ENCODE measurements at regions not wholly inside any gene's neighbourhood (a gene's known extent, or its start where the extent isn't known, plus 50 kb on each side); places are given as distances from the start of the nearest gene placed in this dataset.

GRCh38 chr4:174438711-174439110 is 83.6 kb downstream of the HPGD start:
- TF ChIP-seq MXI1 (conservative IDR thresholded peaks at IDR 0.05; ENCODE audit: poor library complexity, severe bottlenecking) (no peak), REST (IDR thresholded peaks at IDR 0.05; ENCODE audit: borderline replicate concordance) (no peak), CTCF (IDR thresholded peaks at IDR 0.05; ENCODE audit: poor library complexity, severe bottlenecking) (no peak)
- no peaks in the 10 kb centered on the region for H3K36me3 ChIP-seq (ENCODE audit: insufficient read depth, low read length)

DNA sequence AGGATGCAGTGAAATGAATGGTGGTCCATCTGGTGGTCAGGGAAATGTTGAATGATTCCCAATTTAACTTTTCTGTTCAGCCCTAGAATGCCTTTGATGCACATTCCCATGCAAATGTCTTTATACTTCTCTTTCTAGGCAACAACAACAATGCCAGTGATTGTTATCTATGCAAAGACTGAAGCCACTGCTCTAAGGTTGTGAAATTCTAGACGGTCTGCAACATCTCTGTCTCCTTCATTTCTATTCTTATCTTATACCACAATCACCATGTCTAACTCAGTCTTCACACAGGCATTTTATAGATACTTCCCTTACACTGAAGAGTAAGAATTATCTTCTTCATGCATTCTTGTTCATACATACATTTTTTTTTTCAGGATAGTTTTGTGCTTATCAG is 84.5 kb downstream of the HPGD start:
- H3F3A ChIP-seq (ENCODE audit: insufficient read depth, low read length, poor library complexity, severe bottlenecking), result no peaks in the 10 kb centered on the region
- no peak overlapping the region for H3K27ac ChIP-seq (ENCODE audit: low read length)
- H3K36me3 ChIP-seq (ENCODE audit: insufficient read depth, low read length), result no peaks in the 10 kb centered on the region
- no peak overlapping the region for H3K9ac ChIP-seq (ENCODE audit: low read length)
- no peak overlapping the region for H2AFZ ChIP-seq (ENCODE audit: low read depth, low read length)
- H3K9me3 ChIP-seq (ENCODE audit: low read length), result no peaks in the 10 kb centered on the region
- no peak overlapping the region for H3K4me2 ChIP-seq (ENCODE audit: low read length)
- TF ChIP-seq SMC3 (conservative IDR thresholded peaks at IDR 0.05; ENCODE audit: poor library complexity) (no peak), POLR2AphosphoS5 (IDR thresholded peaks at IDR 0.05) (no peak)
- no peak overlapping the region for H3K4me3 ChIP-seq (ENCODE audit: low read length)
- H3K79me2 ChIP-seq (replicated peaks; ENCODE audit: insufficient read depth, low read length), result no peaks in the 10 kb centered on the region
- no peaks in the 10 kb centered on the region for H3K27me3 ChIP-seq (ENCODE audit: insufficient read depth, low read depth, low read length)
- H3K9me2 ChIP-seq (ENCODE audit: insufficient read depth, low read length), result no peaks in the 10 kb centered on the region
- H4K20me1 ChIP-seq (ENCODE audit: insufficient read depth), result no peaks in the 10 kb centered on the region

More at GRCh38 chr4:174438711-174439110, 83.6 kb downstream of the HPGD start:
- Histone ChIP-seq H4K20me1 (ENCODE audit: insufficient read depth) (no peaks in the 10 kb centered on the region), H3K9ac (ENCODE audit: low read length) (no peak overlapping the region), H3K9me3 (ENCODE audit: low read length) (no peaks in the 10 kb centered on the region), H3K79me2 (replicated peaks; ENCODE audit: insufficient read depth, low read length) (no peaks in the 10 kb centered on the region), H2AFZ (ENCODE audit: low read depth, low read length) (no peak overlapping the region), H3K9me2 (ENCODE audit: insufficient read depth, low read length) (no peaks in the 10 kb centered on the region), H3K27ac (ENCODE audit: low read length) (no peak overlapping the region), H3K27me3 (ENCODE audit: insufficient read depth, low read depth, low read length) (no peaks in the 10 kb centered on the region), H3K4me3 (ENCODE audit: low read length) (no peak overlapping the region), H3F3A (ENCODE audit: insufficient read depth, low read length, poor library complexity, severe bottlenecking) (no peaks in the 10 kb centered on the region), H3K4me2 (ENCODE audit: low read length) (no peak overlapping the region)

- H3F3A ChIP-seq (ENCODE audit: insufficient read depth, low read length, poor library complexity, severe bottlenecking), result no peaks in the 10 kb centered on the region
- no peak overlapping the region for H2AFZ ChIP-seq (ENCODE audit: low read depth, low read length)
- no peaks in the 10 kb centered on the region for H4K20me1 ChIP-seq (ENCODE audit: insufficient read depth)
- H3K9me3 ChIP-seq (ENCODE audit: low read length), result no peaks in the 10 kb centered on the region
- no peak overlapping the region for H3K9ac ChIP-seq (ENCODE audit: low read length)
- no peak overlapping the region for H3K4me3 ChIP-seq (ENCODE audit: low read length)
- TF ChIP-seq MXI1 (conservative IDR thresholded peaks at IDR 0.05; ENCODE audit: poor library complexity, severe bottlenecking), result no peak
- no peak for TF ChIP-seq TAF1 (IDR thresholded peaks at IDR 0.05; ENCODE audit: low read depth)
- TF ChIP-seq SMC3 (conservative IDR thresholded peaks at IDR 0.05; ENCODE audit: poor library complexity), result no peak
- no peak for TF ChIP-seq REST (IDR thresholded peaks at IDR 0.05; ENCODE audit: borderline replicate concordance)
- no peak for TF ChIP-seq POLR2AphosphoS5 (IDR thresholded peaks at IDR 0.05)
- TF ChIP-seq RAD21 (conservative IDR thresholded peaks at IDR 0.05), result no peak
- no peak for TF ChIP-seq EZH2 (IDR thresholded peaks at IDR 0.05; ENCODE audit: borderline replicate concordance, insufficient read depth, low read length, poor library complexity, severe bottlenecking)
- TF ChIP-seq CTCF (IDR thresholded peaks at IDR 0.05; ENCODE audit: poor library complexity, severe bottlenecking), result no peak
- no peaks in the 10 kb centered on the region for H3K27me3 ChIP-seq (ENCODE audit: insufficient read depth, low read depth, low read length)
- no peak overlapping the region for H3K27ac ChIP-seq (ENCODE audit: low read length)
- no peaks in the 10 kb centered on the region for H3K36me3 ChIP-seq (ENCODE audit: insufficient read depth, low read length)
- H3K9me2 ChIP-seq (ENCODE audit: insufficient read depth, low read length), result no peaks in the 10 kb centered on the region
- H3K79me2 ChIP-seq (replicated peaks; ENCODE audit: insufficient read depth, low read length), result no peaks in the 10 kb centered on the region
- H3K4me2 ChIP-seq (ENCODE audit: low read length), result no peak overlapping the region
These were observed 85.0 kb downstream of the HPGD start for GRCh38 chr4:174437324-174437723.
